HEK293 (cell line): ENCODE measurements at regions not wholly inside any gene's neighbourhood (a gene's known extent, or its start where the extent isn't known, plus 50 kb on each side); places are given as distances from the start of the nearest gene placed in this dataset.

Experiments used
- CTCF ChIA-PET: fragments of 350-600 bp; formaldehyde crosslinking; extraction: SDS; loops from one replicate; lab custom pipeline; 2021; ENCODE audit warnings: antibody characterized with exemption; lab: Yijun Ruan, JAX
- POLR2A ChIA-PET: fragments of 300-600 bp; formaldehyde crosslinking; extraction: SDS; loops from one replicate; lab custom pipeline; 2020; ENCODE audit warnings: antibody characterized with exemption, inconsistent platforms; lab: Yijun Ruan, JAX
- H3K27ac ChIP-seq: fragments of 200-500 bp; sonication (Bioruptor generic); 2 replicates; pipeline ENCODE4 v1.5.1; 2014; ENCODE audit warnings: low read depth, low read length, control low read depth, inconsistent platforms; ENCODE audit errors: extremely low read depth
- H3K36me3 ChIP-seq, 2 experiments: fragments of 200-500 bp in 1 of 2; sonication (Bioruptor generic) in 1 of 2; 1 replicate in 1 of 2; 2 replicates in 1 of 2; pipeline ENCODE4 v1.5.1; 2014 to 2017; ENCODE audit warnings: inconsistent platforms in 2 of 2, low read length in 2 of 2; ENCODE audit not compliant: control insufficient read depth in 2 of 2, insufficient read depth in 1 of 2
- H3K4me1 ChIP-seq: fragments of 200-500 bp; sonication (Bioruptor generic); 2 replicates; pipeline ENCODE4 v1.5.1; 2014; ENCODE audit warnings: mild to moderate bottlenecking, low read length, inconsistent platforms; ENCODE audit not compliant: control insufficient read depth, insufficient read depth
- H3K4me3 ChIP-seq: 2 replicates; pipeline ENCODE4 v1.5.1; 2011; ENCODE audit warnings: low read depth, mild to moderate bottlenecking, control low read depth, low read length, moderate library complexity
- H3K9me3 ChIP-seq: fragments of 200-500 bp; sonication (Bioruptor generic); 2 replicates; pipeline ENCODE4 v1.5.1; 2014; ENCODE audit warnings: low read depth, low read length, inconsistent platforms; ENCODE audit not compliant: control insufficient read depth, insufficient read depth
- BCL11A ChIP-seq: fragments of 450-650 bp; formaldehyde crosslinking; IDR thresholded peaks from 2 replicates; pipeline ENCODE4 v1.5.1; 2016; ENCODE audit warnings: low read depth, missing biosample characterization, missing genetic modification characterization
- EGR2 ChIP-seq: fragments of 450-650 bp; formaldehyde crosslinking; IDR thresholded peaks from 2 replicates; pipeline ENCODE4 v1.5.1; 2016; ENCODE audit warnings: low read depth, missing biosample characterization, missing genetic modification characterization
- KLF8 ChIP-seq: fragments of 450-650 bp; formaldehyde crosslinking; IDR thresholded peaks from 2 replicates; pipeline ENCODE4 v1.5.1; 2016; ENCODE audit warnings: missing biosample characterization, missing genetic modification characterization
- SP3 ChIP-seq: fragments of 450-650 bp; formaldehyde crosslinking; IDR thresholded peaks from 2 replicates; pipeline ENCODE4 v1.5.1; 2016; ENCODE audit warnings: missing biosample characterization, missing genetic modification characterization
- ZBTB17 ChIP-seq: fragments of 450-650 bp; formaldehyde crosslinking; IDR thresholded peaks from 2 replicates; pipeline ENCODE4 v1.5.1; 2016; ENCODE audit warnings: missing biosample characterization, missing genetic modification characterization
- ZNF16 ChIP-seq: fragments of 450-650 bp; formaldehyde crosslinking; IDR thresholded peaks from 2 replicates; pipeline ENCODE4 v1.5.1; 2016; ENCODE audit warnings: low read depth, missing biosample characterization, missing genetic modification characterization
- ZNF211 ChIP-seq: fragments of 450-650 bp; formaldehyde crosslinking; IDR thresholded peaks from 2 replicates; pipeline ENCODE4 v1.5.1; 2016; ENCODE audit warnings: low read depth, missing biosample characterization, missing genetic modification characterization
- ZNF223 ChIP-seq: fragments of 450-650 bp; formaldehyde crosslinking; IDR thresholded peaks from 2 replicates; pipeline ENCODE4 v1.5.1; 2016; ENCODE audit warnings: missing biosample characterization, missing genetic modification characterization
- ZNF280C ChIP-seq: fragments of 450-650 bp; formaldehyde crosslinking; IDR thresholded peaks from 2 replicates; pipeline ENCODE4 v1.5.1; 2016; ENCODE audit warnings: missing biosample characterization, missing genetic modification characterization
- ZNF302 ChIP-seq: fragments of 450-650 bp; formaldehyde crosslinking; IDR thresholded peaks from 2 replicates; pipeline ENCODE4 v1.5.1; 2016; ENCODE audit warnings: missing biosample characterization, missing genetic modification characterization, low read depth
- ZNF341 ChIP-seq: fragments of 450-650 bp; formaldehyde crosslinking; IDR thresholded peaks from 2 replicates; pipeline ENCODE4; 2016; ENCODE audit warnings: low read depth, missing biosample characterization, missing genetic modification characterization
- ZNF37A ChIP-seq: fragments of 450-650 bp; IDR thresholded peaks from 2 replicates; pipeline ENCODE4 v1.5.1; 2018; ENCODE audit warnings: missing biosample characterization, missing genetic modification characterization
- ZNF449 ChIP-seq: fragments of 450-650 bp; formaldehyde crosslinking; IDR thresholded peaks from 2 replicates; pipeline ENCODE4 v1.5.1; 2017; ENCODE audit warnings: missing biosample characterization, mild to moderate bottlenecking, missing genetic modification characterization, moderate library complexity
- ZNF529 ChIP-seq: fragments of 450-650 bp; formaldehyde crosslinking; IDR thresholded peaks from 2 replicates; pipeline ENCODE4 v1.5.1; 2017; ENCODE audit warnings: missing genetic modification characterization, missing biosample characterization; ENCODE audit not compliant: insufficient replicate concordance
- ZNF561 ChIP-seq: fragments of 450-650 bp; IDR thresholded peaks from 2 replicates; pipeline ENCODE4 v1.5.1; 2018; ENCODE audit warnings: missing biosample characterization, missing genetic modification characterization, borderline replicate concordance
- ZNF621 ChIP-seq: fragments of 450-650 bp; formaldehyde crosslinking; IDR thresholded peaks from 2 replicates; pipeline ENCODE4 v1.5.1; 2017; ENCODE audit warnings: missing biosample characterization, missing genetic modification characterization
- ZNF629 ChIP-seq: fragments of 450-650 bp; formaldehyde crosslinking; IDR thresholded peaks from 2 replicates; pipeline ENCODE4 v1.5.1; 2017; ENCODE audit warnings: missing biosample characterization, missing genetic modification characterization
- ZNF704 ChIP-seq: fragments of 450-650 bp; formaldehyde crosslinking; IDR thresholded peaks from 2 replicates; pipeline ENCODE4 v1.5.1; 2016; ENCODE audit warnings: missing biosample characterization, missing genetic modification characterization
- TF ChIP-seq, protein P1 (sequence below): fragments of 450-650 bp; formaldehyde crosslinking; IDR thresholded peaks from 2 replicates; pipeline ENCODE4 v1.5.1; 2016; ENCODE audit warnings: missing biosample characterization, missing genetic modification characterization
- TF ChIP-seq, protein P2 (sequence below): fragments of 450-650 bp; formaldehyde crosslinking; IDR thresholded peaks from 2 replicates; pipeline ENCODE4 v1.5.1; 2017; ENCODE audit warnings: missing biosample characterization, missing genetic modification characterization

DNA sequence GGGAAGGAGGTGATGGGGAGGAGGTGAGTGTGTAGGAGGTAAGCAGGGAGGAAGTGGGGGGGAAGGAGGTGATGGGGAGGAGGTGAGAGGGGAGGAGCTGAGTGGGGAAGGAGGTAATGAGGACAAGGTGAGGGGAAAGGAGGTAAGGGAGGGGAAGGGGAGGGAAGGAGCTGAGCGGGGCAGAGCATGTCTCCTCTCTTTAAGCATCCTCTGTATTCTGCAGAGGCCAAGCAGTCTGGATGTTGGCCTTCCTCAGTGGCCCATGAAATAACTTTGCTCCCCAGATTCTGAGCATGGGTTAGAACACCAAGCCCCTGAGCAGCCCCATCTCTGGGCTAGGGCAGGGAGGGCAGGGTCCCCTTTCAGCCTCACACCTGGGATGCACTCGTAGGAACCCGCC is 84.6 kb downstream of the EDN3 start (continued):
- TF ChIP-seq ZNF280C = no peak
- TF ChIP-seq ZNF629 (tag by site-specific recombination) = no peak
- TF ChIP-seq EGR2 (tag by site-specific recombination) = no peak
- no peak for TF ChIP-seq ZNF16
- TF ChIP-seq SP3 (tag by site-specific recombination) = no peak
- TF ChIP-seq ZNF621 (tag by site-specific recombination) = no peak
- TF ChIP-seq BCL11A (tag by site-specific recombination) = no peak
- TF ChIP-seq ZNF211 = no peak
- no peak for TF ChIP-seq ZNF704 (tag by site-specific recombination)
- TF ChIP-seq ZNF302 (tag by site-specific recombination) = no peak
- no peak for TF ChIP-seq ZNF529 (tag by site-specific recombination)
- TF ChIP-seq, all 188 proteins: peak for 0

- ChIA-PET POLR2A (no interaction called here), CTCF (interaction anchor here (0.6 to 1.2 kb wide), 2 partner anchors 10 to 19 kb away, joined by 3 read pairs; no protein-coding TSS in a partner anchor)
- no peaks in the 10 kb centered on the region for H3K4me1 ChIP-seq
- H3K27ac ChIP-seq = no peak overlapping the region
- TF ChIP-seq KLF8 (no peak), ZNF223 (tag by site-specific recombination) (no peak), ZNF449 (no peak), ZNF341 (tag by site-specific recombination) (peak; percentile 8; the same call in 1 of the 2 replicates)
- TF ChIP-seq, all 188 proteins: peak for 1
- Histone ChIP-seq H3K4me3 (no peak overlapping the region), H3K36me3 (no peaks in the 10 kb centered on the region), H3K9me3 (no peaks in the 10 kb centered on the region)
These were observed 85.1 kb downstream of the EDN3 start for GRCh38 chr20:59385480-59385879.

DNA sequence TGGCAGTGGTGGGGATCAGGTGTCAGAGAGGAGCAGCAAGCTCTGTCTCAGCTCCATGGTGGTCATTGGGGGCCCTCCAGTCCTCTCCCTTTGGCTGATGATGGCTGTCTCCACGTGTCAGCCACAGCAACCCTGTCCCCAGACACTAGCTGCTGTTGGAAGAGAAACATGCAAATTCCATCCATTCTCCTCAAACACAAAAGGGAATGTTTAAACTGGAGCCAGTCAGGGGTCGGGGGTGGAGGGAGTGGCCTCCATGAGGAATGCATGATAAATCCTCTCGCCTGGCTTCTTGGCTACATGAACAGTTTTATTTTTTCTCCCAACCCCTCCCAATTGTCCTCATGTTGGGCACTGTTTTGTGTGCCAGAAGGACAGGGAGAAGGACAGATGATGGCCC is 86.4 kb downstream of the EDN3 start:
- Histone ChIP-seq H3K4me3 (no peak overlapping the region), H3K9me3 (no peaks in the 10 kb centered on the region), H3K36me3 (no peaks in the 10 kb centered on the region), H3K27ac (no peak overlapping the region), H3K4me1 (no peaks in the 10 kb centered on the region)
- ChIA-PET POLR2A (no interaction called here), CTCF (interaction anchor here (1.2 kb wide), 1 partner anchor 8 kb away, joined by 3 read pairs; no protein-coding TSS in a partner anchor)
- TF ChIP-seq ZBTB17 (tag by site-specific recombination) (no peak), ZNF37A (tag by site-specific recombination) (no peak), ZNF561 (tag by site-specific recombination) (no peak), KLF8 (no peak)
- TF ChIP-seq, protein P1, sequence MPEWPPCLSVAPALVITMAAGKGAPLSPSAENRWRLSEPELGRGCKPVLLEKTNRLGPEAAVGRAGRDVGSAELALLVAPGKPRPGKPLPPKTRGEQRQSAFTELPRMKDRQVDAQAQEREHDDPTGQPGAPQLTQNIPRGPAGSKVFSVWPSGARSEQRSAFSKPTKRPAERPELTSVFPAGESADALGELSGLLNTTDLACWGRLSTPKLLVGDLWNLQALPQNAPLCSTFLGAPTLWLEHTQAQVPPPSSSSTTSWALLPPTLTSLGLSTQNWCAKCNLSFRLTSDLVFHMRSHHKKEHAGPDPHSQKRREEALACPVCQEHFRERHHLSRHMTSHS (tag by site-specific recombination) = no peak
- TF ChIP-seq, protein P2, sequence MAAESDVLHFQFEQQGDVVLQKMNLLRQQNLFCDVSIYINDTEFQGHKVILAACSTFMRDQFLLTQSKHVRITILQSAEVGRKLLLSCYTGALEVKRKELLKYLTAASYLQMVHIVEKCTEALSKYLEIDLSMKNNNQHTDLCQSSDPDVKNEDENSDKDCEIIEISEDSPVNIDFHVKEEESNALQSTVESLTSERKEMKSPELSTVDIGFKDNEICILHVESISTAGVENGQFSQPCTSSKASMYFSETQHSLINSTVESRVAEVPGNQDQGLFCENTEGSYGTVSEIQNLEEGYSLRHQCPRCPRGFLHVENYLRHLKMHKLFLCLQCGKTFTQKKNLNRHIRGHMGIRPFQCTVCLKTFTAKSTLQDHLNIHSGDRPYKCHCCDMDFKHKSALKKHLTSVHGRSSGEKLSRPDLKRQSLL (tag by site-specific recombination) = no peak
